ENCODE measurements at regions not wholly inside any gene's neighbourhood (a gene's known extent, or its start where the extent isn't known, plus 50 kb on each side); places are given as distances from the start of the nearest gene placed in this dataset.

DNA sequence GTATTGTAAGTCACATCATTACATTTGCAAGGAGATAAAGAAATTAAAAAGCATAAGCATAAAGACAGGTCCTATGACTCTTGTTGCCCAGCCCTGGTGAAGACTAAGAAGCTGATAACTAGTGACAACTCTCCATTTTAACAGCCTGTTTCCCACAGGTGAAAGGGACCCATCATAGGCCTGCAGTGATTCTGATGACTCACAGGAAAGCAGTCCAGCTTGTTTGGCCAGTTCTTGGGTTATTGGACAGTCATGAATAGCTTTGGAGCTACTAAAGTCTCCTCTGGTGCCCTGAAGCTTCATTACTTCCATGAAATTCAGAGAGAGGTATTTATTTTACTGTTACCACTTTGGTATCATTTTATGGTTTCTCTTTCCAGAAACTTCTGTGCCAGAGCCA, 55.5 kb upstream of the DYRK2 start:
- H3K56ac ChIP-seq (ENCODE audit: low read length), result no peak overlapping the region

DNA sequence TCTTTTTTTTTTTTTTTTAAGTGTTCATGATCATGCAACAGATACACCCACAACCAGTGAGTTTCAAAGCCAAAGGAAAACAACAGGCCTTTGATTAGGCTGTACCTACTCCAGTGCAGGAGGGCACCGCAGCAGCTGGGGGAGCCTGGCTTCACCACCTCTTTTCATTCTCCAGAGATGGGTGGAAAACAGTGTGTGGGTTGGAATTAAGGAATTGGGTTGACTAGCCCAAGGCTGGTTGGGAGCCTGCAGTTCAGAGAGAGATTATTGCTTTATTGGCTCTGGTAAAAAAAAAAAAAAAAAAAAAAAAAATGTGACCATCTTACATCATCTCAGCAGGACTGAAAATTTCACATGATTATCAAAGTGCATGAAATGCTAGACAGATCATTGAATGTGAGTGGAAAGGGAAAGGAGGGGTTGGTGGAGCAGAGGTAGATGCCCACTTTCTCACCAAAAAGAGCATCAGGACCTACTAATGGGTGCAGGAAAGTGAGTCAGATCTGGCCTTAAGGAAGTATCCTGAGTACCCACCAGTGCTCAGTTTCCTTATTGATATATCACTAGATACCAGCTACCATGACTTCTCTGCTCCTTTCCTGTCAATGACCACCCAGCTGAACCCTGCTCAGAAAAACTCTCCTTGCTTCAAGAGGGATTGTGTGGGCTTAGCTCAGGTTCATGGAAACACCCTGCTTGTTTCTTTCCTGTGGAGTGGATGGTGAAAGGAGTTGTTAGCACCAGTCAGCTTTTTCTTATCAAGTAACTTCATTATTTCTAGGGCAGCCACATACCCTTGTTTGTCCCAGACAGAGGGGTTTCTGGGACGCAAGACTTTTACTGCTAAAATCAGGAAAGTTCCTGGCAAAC, 54.8 kb upstream of the DYRK2 start:
- H4K8ac ChIP-seq (ENCODE audit: low read depth, low read length), result no peak overlapping the region
- H2BK120ac ChIP-seq (ENCODE audit: low read depth, low read length), result no peak overlapping the region

More for the DNA sequence above, 55.5 kb upstream of the DYRK2 start:
- no peak overlapping the region for H2BK15ac ChIP-seq (replicated peaks; ENCODE audit: low read depth)
- no peaks in the 10 kb centered on the region for H3K79me2 ChIP-seq (ENCODE audit: control insufficient read depth, insufficient read depth, low read length)
- no peak overlapping the region for H3K9ac ChIP-seq (ENCODE audit: low read length)
- no peaks in the 10 kb centered on the region for H3K4me1 ChIP-seq (ENCODE audit: control insufficient read depth, low read depth, low read length)
- H3K18ac ChIP-seq (ENCODE audit: low read length), result no peak overlapping the region
- no peak overlapping the region for H2AK5ac ChIP-seq (ENCODE audit: low read length)
- no peak overlapping the region for H2BK120ac ChIP-seq (ENCODE audit: low read depth, low read length)
- no peak overlapping the region for H4K8ac ChIP-seq (ENCODE audit: low read depth, low read length)
- no peaks in the 10 kb centered on the region for H3K79me1 ChIP-seq (ENCODE audit: low read length)
- no peak overlapping the region for H3K4ac ChIP-seq (ENCODE audit: low read depth, low read length)
- H3K36me3 ChIP-seq (ENCODE audit: control insufficient read depth, insufficient read depth, low read length), result no peaks in the 10 kb centered on the region
- no peak overlapping the region for H4K5ac ChIP-seq (ENCODE audit: low read length)
- DNase-seq, result peak; percentile 50
- no peak overlapping the region for H3K27ac ChIP-seq (ENCODE audit: low read depth, low read length)
- H2BK5ac ChIP-seq (ENCODE audit: low read length), result no peak overlapping the region
- H3K4me3 ChIP-seq (ENCODE audit: low read length), result no peak overlapping the region
- H3K4me2 ChIP-seq (ENCODE audit: low read length), result no peak overlapping the region
- no peak overlapping the region for H3K23ac ChIP-seq (ENCODE audit: low read length)
- H3K27me3 ChIP-seq (ENCODE audit: insufficient read depth, low read length, poor library complexity), result no peaks in the 10 kb centered on the region

DNA sequence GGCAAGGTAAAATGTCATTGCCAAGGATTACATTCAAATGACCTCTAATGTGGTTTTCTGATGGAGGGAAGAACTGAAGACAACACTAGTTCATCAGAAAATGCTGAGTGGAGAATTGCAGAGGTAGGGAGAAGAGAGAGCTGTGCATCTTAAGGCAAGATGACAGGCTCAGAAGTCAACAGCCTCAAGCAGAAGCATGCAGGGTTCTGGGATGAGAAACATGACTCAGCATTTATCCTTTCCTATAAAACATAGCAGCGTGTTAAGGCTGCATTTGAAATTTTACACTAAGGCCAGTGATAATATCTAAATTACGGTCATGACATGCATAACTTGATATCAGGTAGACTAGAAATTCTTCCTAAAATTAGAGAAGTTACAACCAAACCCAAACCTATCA, 53.7 kb upstream of the DYRK2 start:
- Histone ChIP-seq H3K56ac (ENCODE audit: low read length) (no peak overlapping the region), H4K8ac (ENCODE audit: low read depth, low read length) (no peak overlapping the region), H3K18ac (ENCODE audit: low read length) (no peak overlapping the region), H4K5ac (ENCODE audit: low read length) (no peak overlapping the region), H3K23ac (ENCODE audit: low read length) (no peak overlapping the region), H3K27me3 (ENCODE audit: insufficient read depth, low read length, poor library complexity) (no peaks in the 10 kb centered on the region), H3K79me2 (ENCODE audit: control insufficient read depth, insufficient read depth, low read length) (no peaks in the 10 kb centered on the region), H3K4ac (ENCODE audit: low read depth, low read length) (no peak overlapping the region), H3K36me3 (ENCODE audit: control insufficient read depth, insufficient read depth, low read length) (no peaks in the 10 kb centered on the region), H2AK5ac (ENCODE audit: low read length) (no peak overlapping the region), H3K27ac (ENCODE audit: low read depth, low read length) (no peak overlapping the region), H2BK5ac (ENCODE audit: low read length) (no peak overlapping the region), H2BK15ac (replicated peaks; ENCODE audit: low read depth) (no peak overlapping the region), H3K79me1 (ENCODE audit: low read length) (no peaks in the 10 kb centered on the region), H3K4me1 (ENCODE audit: control insufficient read depth, low read depth, low read length) (no peaks in the 10 kb centered on the region), H3K4me3 (ENCODE audit: low read length) (no peak overlapping the region), H2BK120ac (ENCODE audit: low read depth, low read length) (no peak overlapping the region), H3K4me2 (ENCODE audit: low read length) (no peak overlapping the region), H3K9ac (ENCODE audit: low read length) (no peak overlapping the region)
- DNase-seq, result no peak
- WGBS (ENCODE audit: extremely low coverage, insufficient coverage, low lambda C conversion rate), result no CpG with 5 or more reads among the region's 2 CpGs

More for the DNA sequence above, 54.8 kb upstream of the DYRK2 start:
- Histone ChIP-seq H3K27ac (ENCODE audit: low read depth, low read length) (no peak overlapping the region), H3K79me2 (ENCODE audit: control insufficient read depth, insufficient read depth, low read length) (no peaks in the 10 kb centered on the region), H3K9ac (ENCODE audit: low read length) (no peak overlapping the region), H3K4ac (ENCODE audit: low read depth, low read length) (no peak overlapping the region), H3K23ac (ENCODE audit: low read length) (no peak overlapping the region), H3K27me3 (ENCODE audit: insufficient read depth, low read length, poor library complexity) (no peaks in the 10 kb centered on the region), H4K5ac (ENCODE audit: low read length) (no peak overlapping the region), H3K4me2 (ENCODE audit: low read length) (no peak overlapping the region), H2BK15ac (replicated peaks; ENCODE audit: low read depth) (no peak overlapping the region), H2AK5ac (ENCODE audit: low read length) (no peak overlapping the region), H3K18ac (ENCODE audit: low read length) (no peak overlapping the region), H3K56ac (ENCODE audit: low read length) (no peak overlapping the region), H3K36me3 (ENCODE audit: control insufficient read depth, insufficient read depth, low read length) (no peaks in the 10 kb centered on the region), H3K4me3 (ENCODE audit: low read length) (no peak overlapping the region), H3K79me1 (ENCODE audit: low read length) (no peaks in the 10 kb centered on the region), H2BK5ac (ENCODE audit: low read length) (no peak overlapping the region), H3K4me1 (ENCODE audit: control insufficient read depth, low read depth, low read length) (no peaks in the 10 kb centered on the region)
- WGBS (ENCODE audit: extremely low coverage, insufficient coverage, low lambda C conversion rate), result no CpG with 5 or more reads among the region's 2 CpGs
- no peak for DNase-seq

DNA sequence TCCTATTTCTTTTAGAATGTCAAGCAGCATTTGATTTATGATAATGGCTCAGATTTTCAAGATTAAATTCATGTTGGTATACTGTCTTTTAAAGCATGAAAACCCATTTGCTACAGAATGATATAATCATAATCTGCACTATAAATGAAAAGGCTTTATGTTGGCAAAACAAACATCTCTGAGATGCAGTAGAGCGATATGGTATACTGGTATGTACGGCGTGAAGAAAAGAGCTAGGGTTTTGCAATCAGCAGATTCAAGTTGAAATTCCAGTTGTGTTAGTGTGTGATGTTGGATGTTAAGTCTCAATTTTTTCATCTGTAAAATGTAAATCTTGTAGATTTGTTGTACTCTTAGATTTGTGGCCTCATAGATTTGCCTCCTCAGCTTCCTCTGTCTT, 53.2 kb upstream of the DYRK2 start:
- no peak overlapping the region for H4K8ac ChIP-seq (ENCODE audit: low read depth, low read length)
- H3K4me3 ChIP-seq (ENCODE audit: low read length), result no peak overlapping the region
- no peak overlapping the region for H3K9ac ChIP-seq (ENCODE audit: low read length)
- no peaks in the 10 kb centered on the region for H3K36me3 ChIP-seq (ENCODE audit: control insufficient read depth, insufficient read depth, low read length)
- H3K4ac ChIP-seq (ENCODE audit: low read depth, low read length), result no peak overlapping the region
- WGBS (ENCODE audit: extremely low coverage, insufficient coverage, low lambda C conversion rate), result no CpG with 5 or more reads among the region's 3 CpGs
- H3K4me2 ChIP-seq (ENCODE audit: low read length), result no peak overlapping the region
- H3K4me1 ChIP-seq (ENCODE audit: control insufficient read depth, low read depth, low read length), result no peaks in the 10 kb centered on the region
- H2AK5ac ChIP-seq (ENCODE audit: low read length), result no peak overlapping the region
- no peak overlapping the region for H3K23ac ChIP-seq (ENCODE audit: low read length)
- H2BK5ac ChIP-seq (ENCODE audit: low read length), result no peak overlapping the region
- no peak overlapping the region for H2BK15ac ChIP-seq (replicated peaks; ENCODE audit: low read depth)
- no peak overlapping the region for H3K56ac ChIP-seq (ENCODE audit: low read length)
- no peak overlapping the region for H3K18ac ChIP-seq (ENCODE audit: low read length)
- no peak for DNase-seq
- no peaks in the 10 kb centered on the region for H3K79me2 ChIP-seq (ENCODE audit: control insufficient read depth, insufficient read depth, low read length)
- no peaks in the 10 kb centered on the region for H3K79me1 ChIP-seq (ENCODE audit: low read length)
- H2BK120ac ChIP-seq (ENCODE audit: low read depth, low read length), result no peak overlapping the region
- H4K5ac ChIP-seq (ENCODE audit: low read length), result no peak overlapping the region
- no peaks in the 10 kb centered on the region for H3K27me3 ChIP-seq (ENCODE audit: insufficient read depth, low read length, poor library complexity)
- no peak overlapping the region for H3K27ac ChIP-seq (ENCODE audit: low read depth, low read length)

DNA sequence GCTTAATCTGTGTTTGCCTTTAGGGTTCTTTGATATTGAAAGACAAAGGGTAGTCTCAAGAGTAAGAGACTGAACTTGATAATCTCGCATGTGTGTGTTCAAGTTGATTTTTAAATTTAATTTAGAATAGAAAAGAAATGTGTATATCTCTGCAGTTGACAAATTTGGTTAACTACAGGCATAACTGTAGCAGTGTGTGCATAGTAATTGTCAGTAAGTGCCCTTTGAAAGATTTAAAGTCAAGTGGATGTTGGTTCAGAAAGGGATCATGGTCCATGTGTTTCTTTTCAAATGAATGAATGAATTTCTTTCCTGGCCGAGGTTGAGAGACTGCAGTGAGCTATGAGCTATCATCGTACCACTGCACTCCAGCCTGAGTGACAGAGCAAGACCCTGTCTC, 49.9 kb upstream of the DYRK2 start:
- Histone ChIP-seq H2BK15ac (replicated peaks; ENCODE audit: low read depth) (no peak overlapping the region), H3K18ac (ENCODE audit: low read length) (no peak overlapping the region), H3K79me1 (ENCODE audit: low read length) (no peaks in the 10 kb centered on the region), H3K56ac (ENCODE audit: low read length) (no peak overlapping the region), H3K27ac (ENCODE audit: low read depth, low read length) (no peak overlapping the region), H3K23ac (ENCODE audit: low read length) (no peak overlapping the region), H3K36me3 (ENCODE audit: control insufficient read depth, insufficient read depth, low read length) (no peaks in the 10 kb centered on the region), H3K79me2 (ENCODE audit: control insufficient read depth, insufficient read depth, low read length) (no peaks in the 10 kb centered on the region), H2AK5ac (ENCODE audit: low read length) (no peak overlapping the region), H3K4ac (ENCODE audit: low read depth, low read length) (no peak overlapping the region), H4K8ac (ENCODE audit: low read depth, low read length) (no peak overlapping the region), H3K4me1 (ENCODE audit: control insufficient read depth, low read depth, low read length) (no peaks in the 10 kb centered on the region), H3K4me2 (ENCODE audit: low read length) (no peak overlapping the region), H3K4me3 (ENCODE audit: low read length) (no peak overlapping the region), H4K5ac (ENCODE audit: low read length) (no peak overlapping the region), H3K27me3 (ENCODE audit: insufficient read depth, low read length, poor library complexity) (no peaks in the 10 kb centered on the region), H2BK5ac (ENCODE audit: low read length) (no peak overlapping the region), H3K9ac (ENCODE audit: low read length) (no peak overlapping the region), H2BK120ac (ENCODE audit: low read depth, low read length) (no peak overlapping the region)
- DNase-seq, result no peak
- 100% methylated on average over 1 of the region's 3 CpGs for WGBS (ENCODE audit: extremely low coverage, insufficient coverage, low lambda C conversion rate)

Measured in mesendoderm (in vitro differentiated cells).